ENCODE measurements at regions not wholly inside any gene's neighbourhood (a gene's known extent, or its start where the extent isn't known, plus 50 kb on each side); places are given as distances from the start of the nearest gene placed in this dataset.

GRCh38 chr13:57935965-57936364 lies 304.4 kb downstream of the PCDH17 start:
- TF ChIP-seq CTCF (IDR thresholded peaks at IDR 0.05) (no peak), POLR2A (IDR thresholded peaks at IDR 0.05) (no peak)
